SJCRH30 (cell line): ENCODE measurements at regions not wholly inside any gene's neighbourhood (a gene's known extent, or its start where the extent isn't known, plus 50 kb on each side); places are given as distances from the start of the nearest gene placed in this dataset.

ENCODE experiments used
- DNase-seq, 2 experiments: peaks; one replicate each; pipeline ENCODE4 v3.0.0-alpha.2; 2015 to 2020
- H3K27ac ChIP-seq: fragments of 250-450 bp; sonication (Bioruptor Pico); 2 replicates; pipeline ENCODE4 v1.5.1; 2020; ENCODE audit warnings: mild to moderate bottlenecking, moderate library complexity
- H3K27me3 ChIP-seq: fragments of 250-450 bp; sonication (Bioruptor Pico); 2 replicates; pipeline ENCODE4 v1.5.1; 2020; ENCODE audit warnings: mild to moderate bottlenecking, moderate library complexity
- H3K36me3 ChIP-seq: fragments of 250-450 bp; sonication (Bioruptor Pico); 2 replicates; pipeline ENCODE4 v1.5.1; 2020; ENCODE audit warnings: mild to moderate bottlenecking, moderate library complexity
- H3K4me1 ChIP-seq: fragments of 250-450 bp; sonication (Bioruptor Pico); 2 replicates; pipeline ENCODE4 v1.5.1; 2020; ENCODE audit warnings: mild to moderate bottlenecking, moderate library complexity
- H3K4me3 ChIP-seq: fragments of 250-450 bp; sonication (Bioruptor Pico); 2 replicates; pipeline ENCODE4 v1.5.1; 2020; ENCODE audit warnings: mild to moderate bottlenecking, moderate library complexity
- H3K9me3 ChIP-seq: fragments of 250-450 bp; sonication (Bioruptor Pico); replicated peaks from 2 replicates; pipeline ENCODE4 v1.5.1; 2020; ENCODE audit warnings: mild to moderate bottlenecking, moderate library complexity

DNA sequence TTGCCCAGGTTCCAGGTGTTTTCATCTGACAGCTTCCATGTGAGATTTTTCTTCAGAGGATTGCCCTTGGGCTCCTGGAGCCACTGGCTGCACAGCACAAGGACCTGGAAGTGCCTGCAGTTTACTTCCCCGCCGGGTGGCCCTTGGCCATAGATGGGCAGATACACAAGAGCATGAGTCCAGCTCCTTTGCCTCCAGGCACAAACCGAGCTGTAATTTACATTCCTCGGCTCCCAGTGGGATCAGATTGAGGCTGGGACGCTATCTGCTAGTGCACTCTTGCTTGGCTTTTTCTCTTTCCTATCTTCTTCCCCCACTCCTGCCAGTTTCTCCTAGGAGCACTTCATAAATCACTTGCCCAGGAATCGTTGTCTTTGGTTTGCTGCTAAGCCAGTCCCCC lies 85.4 kb upstream of the RALY start:
- DNase-seq: peak; percentile 46 to 52

DNA sequence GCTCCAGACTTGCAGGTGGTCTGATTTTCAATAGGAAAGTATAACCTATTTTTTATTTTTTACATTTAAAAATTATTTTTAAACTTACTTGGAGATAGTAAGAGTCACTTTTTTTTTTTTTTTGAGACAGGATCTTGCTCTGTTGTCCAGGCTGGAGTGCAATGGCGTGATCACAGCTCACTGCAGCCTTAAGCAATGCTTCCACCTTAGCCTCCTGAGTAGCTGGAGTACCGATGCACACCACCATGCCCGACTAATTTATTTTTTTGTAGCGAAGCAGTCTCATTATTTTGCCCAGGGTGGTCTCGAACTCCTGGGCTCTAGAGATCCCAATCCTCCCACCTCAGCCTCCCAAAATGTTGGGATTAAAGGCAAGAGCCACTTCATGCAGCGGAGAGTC lies 84.8 kb upstream of the RALY start:
- H3K4me1 ChIP-seq: peaks cover 23% of the 10 kb centered on the region
- no peak for DNase-seq
- H3K27me3 ChIP-seq: no peaks in the 10 kb centered on the region
- no peak overlapping the region for H3K4me3 ChIP-seq
- no peaks in the 10 kb centered on the region for H3K36me3 ChIP-seq
- H3K9me3 ChIP-seq: no peaks in the 10 kb centered on the region
- H3K27ac ChIP-seq: peak overlapping the region; percentile 17; the same call in 1 of the 2 replicates

More for the DNA sequence above, 85.4 kb upstream of the RALY start:
- H3K27ac ChIP-seq: no peak overlapping the region
- H3K36me3 ChIP-seq: no peaks in the 10 kb centered on the region
- H3K4me1 ChIP-seq: peaks cover 23% of the 10 kb centered on the region
- no peak overlapping the region for H3K4me3 ChIP-seq
- no peaks in the 10 kb centered on the region for H3K27me3 ChIP-seq
- no peaks in the 10 kb centered on the region for H3K9me3 ChIP-seq

DNA sequence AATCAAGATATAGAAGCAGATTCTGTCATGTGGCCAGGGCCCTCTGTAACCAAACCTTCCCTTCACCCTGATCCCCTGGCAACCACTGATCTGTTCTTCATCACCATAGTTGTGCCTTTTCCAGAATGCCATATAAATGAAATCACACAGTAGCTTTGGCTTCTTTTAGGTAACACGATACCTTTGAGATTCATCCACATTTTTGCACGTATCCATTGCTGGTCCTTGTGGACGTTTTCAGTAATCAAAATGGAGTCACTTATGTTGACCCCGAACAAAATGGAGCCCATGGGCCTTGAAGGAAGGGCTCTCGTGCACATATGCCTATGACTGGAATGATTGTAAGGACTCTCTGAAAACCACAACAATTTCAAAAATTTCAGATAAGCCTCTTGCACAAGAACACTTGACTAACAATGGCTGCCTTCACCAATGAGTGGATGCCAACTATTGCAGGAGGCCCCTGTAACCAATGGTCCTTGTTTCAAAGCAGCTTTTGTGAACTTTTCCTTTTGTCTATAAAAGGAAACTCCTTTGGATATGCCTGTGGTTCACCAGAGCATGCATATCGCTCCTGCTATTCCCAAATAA lies 84.3 kb upstream of the RALY start:
- no peaks in the 10 kb centered on the region for H3K27me3 ChIP-seq
- no peak overlapping the region for H3K4me3 ChIP-seq
- peak; percentile 85 for DNase-seq
- H3K36me3 ChIP-seq: no peaks in the 10 kb centered on the region
- H3K4me1 ChIP-seq: peaks cover 23% of the 10 kb centered on the region
- H3K9me3 ChIP-seq: no peaks in the 10 kb centered on the region
- peak overlapping the region; percentile 31; the same call in 1 of the 2 replicates for H3K27ac ChIP-seq

DNA sequence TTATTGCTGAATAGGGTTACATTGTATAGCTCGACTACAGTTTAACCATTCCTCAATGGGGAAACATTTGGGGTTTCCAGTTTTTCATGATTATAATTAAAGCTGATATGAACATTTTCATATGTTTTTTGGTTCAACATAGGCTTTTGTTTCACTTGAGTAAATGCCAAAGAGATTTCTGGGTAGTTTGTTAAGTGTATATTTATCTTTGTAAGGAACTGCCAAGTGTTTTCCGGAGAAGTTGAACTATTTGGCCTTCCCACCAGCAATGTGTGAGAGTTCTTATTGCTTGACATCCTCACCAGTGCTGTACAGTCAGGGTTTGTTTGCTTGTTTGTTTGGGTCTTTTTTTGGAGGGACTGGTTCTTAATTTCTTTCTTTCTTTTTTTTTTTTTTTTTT lies 83.7 kb upstream of the RALY start:
- Histone ChIP-seq H3K9me3 (no peaks in the 10 kb centered on the region), H3K36me3 (no peaks in the 10 kb centered on the region), H3K27me3 (no peaks in the 10 kb centered on the region), H3K4me1 (peaks cover 23% of the 10 kb centered on the region), H3K27ac (peak overlapping the region; percentile 31; the same call in 1 of the 2 replicates), H3K4me3 (no peak overlapping the region)
- DNase-seq: no peak

DNA sequence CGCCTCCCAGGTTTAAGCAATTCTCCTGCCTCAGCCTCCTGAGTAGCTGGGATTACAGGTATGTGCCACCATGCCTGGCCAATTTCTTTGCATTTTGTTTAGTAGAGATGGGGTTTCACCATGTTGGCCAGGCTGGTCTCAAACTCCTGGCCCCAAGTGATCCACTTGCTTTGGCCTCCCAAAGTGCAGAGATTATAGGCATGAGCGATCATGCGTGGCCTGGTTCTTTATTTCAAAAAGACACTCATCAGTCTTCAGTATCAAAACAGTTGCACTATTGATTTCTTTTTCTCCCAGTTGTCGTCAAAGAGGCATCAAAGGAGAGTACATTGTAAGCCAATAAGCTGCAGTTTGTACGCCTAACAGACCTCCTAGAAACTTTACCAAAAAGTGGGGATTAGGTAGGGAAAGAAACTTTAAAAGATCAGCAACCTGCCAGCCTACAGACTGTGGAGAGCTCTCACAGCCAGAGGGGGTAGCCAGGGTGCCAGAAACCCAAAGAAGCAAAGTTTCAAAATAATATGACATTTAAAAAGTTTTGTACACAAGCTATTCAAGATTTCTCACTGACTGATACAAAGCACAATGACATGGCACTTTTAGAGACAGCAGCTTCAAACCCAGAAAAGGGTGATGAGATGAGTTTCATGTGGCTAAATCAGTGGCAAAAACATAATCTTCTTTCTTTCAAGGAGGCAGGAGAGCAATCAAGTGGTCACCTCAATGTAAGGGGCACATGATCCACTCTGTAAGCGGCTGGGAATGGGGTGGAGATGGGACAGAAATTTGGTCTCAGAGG lies 83.0 kb upstream of the RALY start:
- Histone ChIP-seq H3K4me3 (no peak overlapping the region), H3K27me3 (no peaks in the 10 kb centered on the region), H3K36me3 (no peaks in the 10 kb centered on the region), H3K4me1 (peaks cover 23% of the 10 kb centered on the region), H3K9me3 (no peaks in the 10 kb centered on the region), H3K27ac (no peak overlapping the region)
- no peak for DNase-seq

DNA sequence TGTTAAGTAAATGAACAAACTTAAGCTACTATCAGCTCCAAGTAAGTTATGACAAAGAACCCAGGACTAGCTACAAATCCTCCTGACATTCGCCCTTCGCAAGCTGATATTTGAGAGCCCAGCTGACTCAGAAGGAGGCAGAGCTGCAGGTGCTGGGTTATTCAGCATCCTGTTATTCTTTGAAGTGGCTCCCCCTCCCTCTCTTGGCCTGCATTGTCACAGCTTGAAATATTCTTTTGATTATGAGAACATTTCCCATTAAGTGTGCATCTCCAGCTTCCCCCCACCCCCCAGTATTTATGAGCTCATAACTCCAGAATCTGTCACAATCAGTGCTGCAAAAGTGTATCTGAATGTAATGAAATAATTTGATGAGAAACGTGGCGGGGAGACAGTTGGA lies 78.8 kb upstream of the RALY start:
- DNase-seq: no peak
- no peak overlapping the region for H3K27ac ChIP-seq
- H3K27me3 ChIP-seq: no peaks in the 10 kb centered on the region; the same call in 1 of the 2 replicates
- H3K9me3 ChIP-seq: no peaks in the 10 kb centered on the region
- H3K36me3 ChIP-seq: no peaks in the 10 kb centered on the region
- no peak overlapping the region for H3K4me3 ChIP-seq
- peaks cover 6% of the 10 kb centered on the region for H3K4me1 ChIP-seq

GRCh38 chr20:33915726-33916331 lies 77.9 kb upstream of the RALY start:
- Histone ChIP-seq H3K27ac (no peak overlapping the region), H3K9me3 (no peaks in the 10 kb centered on the region), H3K36me3 (no peaks in the 10 kb centered on the region), H3K4me1 (no peaks in the 10 kb centered on the region), H3K4me3 (no peak overlapping the region), H3K27me3 (no peaks in the 10 kb centered on the region; the same call in 1 of the 2 replicates)
- peak; percentile 38 to 66 for DNase-seq

- Histone ChIP-seq H3K36me3 (no peaks in the 10 kb centered on the region), H3K4me3 (no peak overlapping the region), H3K27me3 (no peaks in the 10 kb centered on the region; the same call in 1 of the 2 replicates), H3K27ac (no peak overlapping the region), H3K9me3 (no peaks in the 10 kb centered on the region), H3K4me1 (no peaks in the 10 kb centered on the region)
- DNase-seq: no peak
Measured at GRCh38 chr20:33916768-33917167, 76.9 kb upstream of the RALY start.

DNA sequence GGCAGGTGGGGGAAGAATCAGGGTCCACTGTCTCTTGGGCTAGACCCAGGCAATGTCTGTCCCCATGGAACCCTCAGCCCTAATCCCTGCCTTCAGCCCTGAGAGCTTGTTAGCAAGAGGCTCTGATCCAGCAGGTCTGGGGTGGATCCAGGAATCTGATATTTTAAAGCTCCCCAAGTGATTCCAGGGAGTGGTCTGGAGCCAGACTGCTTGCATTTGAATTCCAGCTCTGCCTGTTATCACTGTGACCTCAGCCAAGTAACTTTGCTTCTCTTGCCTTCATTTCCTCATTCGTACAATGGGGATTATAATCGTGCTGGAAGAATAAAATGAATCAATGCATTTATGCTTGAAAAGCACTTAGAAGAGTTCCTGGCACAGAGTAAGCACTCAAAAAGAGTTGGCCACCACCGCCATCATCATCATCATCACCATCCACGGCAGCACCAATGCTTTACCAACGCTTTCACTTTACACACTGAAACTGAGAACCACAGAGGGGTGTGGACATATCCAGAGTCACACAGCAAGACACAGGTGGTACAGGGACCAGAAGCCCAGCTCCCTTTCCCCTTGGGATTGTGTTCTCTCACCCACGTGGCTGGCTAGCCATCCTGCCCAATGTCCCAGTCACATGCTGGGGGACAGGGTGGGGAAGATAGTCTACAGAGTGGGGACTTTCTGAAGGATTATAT lies 75.7 kb upstream of the RALY start:
- DNase-seq: no peak
- H3K4me3 ChIP-seq: no peak overlapping the region
- H3K36me3 ChIP-seq: no peaks in the 10 kb centered on the region
- no peaks in the 10 kb centered on the region for H3K9me3 ChIP-seq
- no peak overlapping the region for H3K27ac ChIP-seq
- no peaks in the 10 kb centered on the region; the same call in 1 of the 2 replicates for H3K27me3 ChIP-seq
- no peaks in the 10 kb centered on the region for H3K4me1 ChIP-seq

- Histone ChIP-seq H3K27ac (no peak overlapping the region), H3K36me3 (no peaks in the 10 kb centered on the region), H3K4me3 (no peak overlapping the region), H3K9me3 (no peaks in the 10 kb centered on the region), H3K27me3 (no peaks in the 10 kb centered on the region; the same call in 1 of the 2 replicates), H3K4me1 (no peaks in the 10 kb centered on the region)
- no peak for DNase-seq
Measured at GRCh38 chr20:33918662-33919061, 75.0 kb upstream of the RALY start.

GRCh38 chr20:33919653-33920052 lies 74.1 kb upstream of the RALY start:
- Histone ChIP-seq H3K27me3 (peaks cover 1% of the 10 kb centered on the region), H3K4me3 (no peak overlapping the region), H3K36me3 (no peaks in the 10 kb centered on the region), H3K27ac (no peak overlapping the region), H3K9me3 (no peaks in the 10 kb centered on the region), H3K4me1 (no peaks in the 10 kb centered on the region)
- no peak for DNase-seq

- H3K36me3 ChIP-seq: no peaks in the 10 kb centered on the region
- no peak for DNase-seq
- H3K4me3 ChIP-seq: no peak overlapping the region
- H3K27me3 ChIP-seq: peaks cover 9% of the 10 kb centered on the region; the same call in 1 of the 2 replicates
- no peaks in the 10 kb centered on the region for H3K4me1 ChIP-seq
- H3K27ac ChIP-seq: no peak overlapping the region
- no peaks in the 10 kb centered on the region for H3K9me3 ChIP-seq
Measured at GRCh38 chr20:33922224-33922623, 71.5 kb upstream of the RALY start.

DNA sequence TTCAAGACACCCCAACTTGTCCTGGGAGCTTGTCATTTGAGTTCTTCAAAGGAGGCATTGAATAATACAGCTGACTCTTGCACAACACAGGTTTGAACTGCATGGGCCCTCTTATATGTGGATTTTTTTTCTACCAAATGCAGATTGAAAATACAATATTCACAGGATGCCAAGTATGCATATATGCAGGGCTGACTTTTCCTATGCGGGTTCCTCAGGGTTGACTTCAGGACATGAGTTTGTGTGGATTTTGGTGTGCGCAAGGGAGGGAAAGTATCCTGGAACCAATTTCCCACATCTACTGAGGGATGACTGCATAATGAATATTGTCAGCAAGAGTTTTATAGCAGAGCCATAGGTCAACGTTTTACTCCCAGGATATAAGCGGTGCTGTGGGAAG lies 70.0 kb upstream of the RALY start:
- DNase-seq: no peak
- H3K4me1 ChIP-seq: no peaks in the 10 kb centered on the region
- H3K27me3 ChIP-seq: peaks cover 9% of the 10 kb centered on the region; the same call in 1 of the 2 replicates
- H3K36me3 ChIP-seq: no peaks in the 10 kb centered on the region
- no peaks in the 10 kb centered on the region for H3K9me3 ChIP-seq
- no peak overlapping the region for H3K27ac ChIP-seq
- H3K4me3 ChIP-seq: no peak overlapping the region

DNA sequence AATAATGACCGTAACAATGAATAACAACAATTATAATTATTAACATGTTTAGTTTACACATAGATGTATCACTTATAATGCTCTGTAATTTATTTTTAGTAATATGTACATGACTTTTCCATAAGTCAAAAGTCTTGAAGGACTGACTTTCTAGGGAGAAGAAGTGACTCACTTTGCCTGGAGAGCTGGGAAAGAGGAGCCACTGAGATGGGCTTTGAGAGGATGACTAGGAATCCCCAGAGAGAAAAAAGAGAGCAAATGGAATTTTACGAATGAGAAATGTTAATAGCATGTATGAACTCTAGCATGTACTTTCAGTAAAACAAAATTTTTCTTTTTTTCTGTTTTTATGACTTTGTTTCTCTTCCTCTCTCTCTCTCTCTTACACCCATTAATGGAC lies 67.8 kb upstream of the RALY start:
- Histone ChIP-seq H3K4me1 (no peaks in the 10 kb centered on the region), H3K4me3 (no peak overlapping the region), H3K27ac (no peak overlapping the region), H3K9me3 (no peaks in the 10 kb centered on the region), H3K27me3 (peaks cover 9% of the 10 kb centered on the region; the same call in 1 of the 2 replicates), H3K36me3 (no peaks in the 10 kb centered on the region)
- no peak for DNase-seq

DNA sequence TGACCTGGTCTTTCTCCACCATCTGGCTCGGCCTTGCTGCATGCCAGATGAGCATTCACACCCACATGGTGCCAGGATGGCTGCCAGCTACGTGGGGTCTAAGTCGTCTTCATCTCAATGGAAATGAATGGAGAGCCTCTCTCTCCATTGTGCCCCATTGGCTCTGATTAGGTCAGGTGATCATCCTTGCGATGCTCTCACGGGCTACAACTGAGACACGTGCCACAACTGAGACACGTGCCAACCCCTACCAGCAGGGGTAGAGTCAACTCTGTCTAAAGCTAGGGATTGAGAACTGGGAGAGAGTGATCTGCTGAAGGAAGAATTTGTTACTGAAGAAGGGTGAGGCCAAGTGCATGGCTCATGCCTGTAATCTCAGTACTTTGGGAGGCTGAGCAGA lies 67.3 kb upstream of the RALY start:
- no peak overlapping the region for H3K27ac ChIP-seq
- DNase-seq: no peak

More for the DNA sequence above, 67.3 kb upstream of the RALY start:
- Histone ChIP-seq H3K27me3 (peaks cover 9% of the 10 kb centered on the region; the same call in 1 of the 2 replicates), H3K36me3 (no peaks in the 10 kb centered on the region), H3K4me1 (no peaks in the 10 kb centered on the region), H3K4me3 (no peak overlapping the region), H3K9me3 (no peaks in the 10 kb centered on the region)
